SK-N-SH (cell line): ENCODE measurements at regions not wholly inside any gene's neighbourhood (a gene's known extent, or its start where the extent isn't known, plus 50 kb on each side); places are given as distances from the start of the nearest gene placed in this dataset.

Source experiments
- CTCF ChIA-PET: fragments of 300-600, 350-600 bp; formaldehyde crosslinking; extraction: SDS; loops from one replicate; lab custom pipeline; 2021; lab: Yijun Ruan, JAX
- POLR2A ChIA-PET: fragments of 350-600 bp; sonication (Branson Sonifier 250); formaldehyde crosslinking; extraction: SDS; loops from one replicate; lab custom pipeline; 2020; ENCODE audit warnings: antibody characterized with exemption, inconsistent platforms; lab: Yijun Ruan, JAX
- DNase-seq: peaks from one replicate; pipeline ENCODE4 v3.0.0; 2012
- H2AFZ ChIP-seq: fragments of 200-600 bp; sonication (generic); 2 replicates; pipeline ENCODE4 v1.8.1; 2016; ENCODE audit warnings: antibody characterized with exemption, mild to moderate bottlenecking, low read depth
- H3F3A ChIP-seq: fragments of 200-600 bp; sonication (generic); replicated peaks from 2 replicates; pipeline ENCODE3; 2016; ENCODE audit warnings: antibody characterized with exemption, mild to moderate bottlenecking; ENCODE audit not compliant: insufficient read depth
- H3K27ac ChIP-seq, 2 experiments: fragments of 200-500 bp in 1 of 2; fragments of 200-600 bp in 1 of 2; sonication (Bioruptor generic) in 1 of 2; sonication (generic), shearing (Covaris generic) in 1 of 2; 2 replicates each; pipeline versions ENCODE4 v1.5.1 to v1.6.1; 2014 to 2016; ENCODE audit warnings: low read depth in 2 of 2, inconsistent platforms in 1 of 2, low read length in 1 of 2, mild to moderate bottlenecking in 1 of 2, mixed read lengths in 1 of 2
- H3K27me3 ChIP-seq: fragments of 200-600 bp; sonication (generic), shearing (Covaris generic); 2 replicates; pipeline ENCODE4 v1.6.1; 2016; ENCODE audit warnings: mixed run types; ENCODE audit not compliant: insufficient read depth
- H3K36me3 ChIP-seq, 2 experiments: fragments of 200-500 bp in 1 of 2; fragments of 200-600 bp in 1 of 2; sonication (Bioruptor generic) in 1 of 2; sonication (generic) in 1 of 2; replicated peaks in 1 of 2; 2 replicates each; pipeline versions ENCODE3 to v1.5.1; 2014 to 2016; ENCODE audit warnings: low read length in 1 of 2, mild to moderate bottlenecking in 1 of 2; ENCODE audit not compliant: insufficient read depth in 2 of 2, control insufficient read depth in 1 of 2
- H3K4me1 ChIP-seq, 2 experiments: fragments of 200-500 bp in 1 of 2; fragments of 200-600 bp in 1 of 2; sonication (Bioruptor generic) in 1 of 2; sonication (generic), shearing (Covaris generic) in 1 of 2; 2 replicates each; pipeline versions ENCODE4 v1.5.1 to v1.6.1; 2014 to 2016; ENCODE audit warnings: low read depth in 1 of 2, low read length in 1 of 2, mixed run types in 1 of 2; ENCODE audit not compliant: insufficient read depth in 2 of 2, control insufficient read depth in 1 of 2
- H3K4me2 ChIP-seq: fragments of 200-600 bp; sonication (generic), shearing (Covaris generic); 2 replicates; pipeline ENCODE4 v1.6.1; 2017; ENCODE audit warnings: mixed run types
- H3K4me3 ChIP-seq, 2 experiments: fragments of 200-500 bp in 1 of 2; fragments of 200-600 bp in 1 of 2; sonication (Bioruptor generic) in 1 of 2; sonication (generic), shearing (Covaris generic) in 1 of 2; 2 replicates each; pipeline versions ENCODE4 v1.5.1 to v1.8.1; 2014 to 2016; ENCODE audit warnings: low read depth in 2 of 2, inconsistent platforms in 1 of 2, low read length in 1 of 2, mild to moderate bottlenecking in 1 of 2, mixed read lengths in 1 of 2, moderate library complexity in 1 of 2
- H3K79me2 ChIP-seq: fragments of 200-600 bp; sonication (generic); 2 replicates; pipeline ENCODE4 v1.8.1; 2017; ENCODE audit warnings: mild to moderate bottlenecking; ENCODE audit not compliant: insufficient read depth
- H3K9ac ChIP-seq: fragments of 200-600 bp; sonication (generic); 2 replicates; pipeline ENCODE4 v1.6.1; 2017; ENCODE audit warnings: mixed run types
- H3K9me2 ChIP-seq: fragments of 200-600 bp; sonication (generic); 2 replicates; pipeline ENCODE4 v1.6.1; 2017; ENCODE audit warnings: mixed run types
- H3K9me3 ChIP-seq: fragments of 200-600 bp; sonication (generic); 2 replicates; pipeline ENCODE4 v1.6.1; 2017; ENCODE audit warnings: mixed run types, mild to moderate bottlenecking, moderate library complexity
- H4K20me1 ChIP-seq: fragments of 200-600 bp; sonication (generic); 2 replicates; pipeline ENCODE4 v1.6.1; 2017; ENCODE audit warnings: mild to moderate bottlenecking, mixed run types; ENCODE audit not compliant: insufficient read depth
- FOXJ3 ChIP-seq: sonication (generic); formaldehyde crosslinking; IDR thresholded peaks from 2 replicates; pipeline ENCODE4 v1.5.1; 2020; ENCODE audit warnings: mild to moderate bottlenecking, missing genetic modification reagents
- GABPA ChIP-seq: IDR thresholded peaks from 2 replicates; pipeline ENCODE4 v1.4.0; 2012; ENCODE audit warnings: low read depth, mild to moderate bottlenecking
- MXI1 ChIP-seq: IDR thresholded peaks from 2 replicates; pipeline ENCODE4 v1.6.1; 2012; ENCODE audit warnings: mild to moderate bottlenecking, low read depth, low read length, improper control_type of control experiment
- NRF1 ChIP-seq: IDR thresholded peaks from 2 replicates; pipeline ENCODE4 v1.6.1; 2012; ENCODE audit warnings: low read depth, mild to moderate bottlenecking, low read length
- PBX3 ChIP-seq: IDR thresholded peaks from 2 replicates; pipeline ENCODE4; 2012
- POLR2AphosphoS5 ChIP-seq: IDR thresholded peaks from 2 replicates; pipeline ENCODE4 v1.6.1; 2012; ENCODE audit warnings: low read depth, low read length
- REST ChIP-seq: IDR thresholded peaks from 2 replicates; pipeline ENCODE4 v1.6.1; 2012; ENCODE audit warnings: mild to moderate bottlenecking, low read depth, low read length, moderate library complexity
- USF1 ChIP-seq: IDR thresholded peaks from 2 replicates; pipeline ENCODE4 v1.4.0; 2012; ENCODE audit warnings: low read depth, borderline replicate concordance
- USF2 ChIP-seq: fragments of 150-350 bp; IDR thresholded peaks from 2 replicates; pipeline ENCODE4 v1.6.1; 2017; ENCODE audit warnings: antibody characterized with exemption, low read length, low read depth, borderline replicate concordance
- ZBTB33 ChIP-seq: IDR thresholded peaks from 2 replicates; pipeline ENCODE4 v1.4.0; 2012; ENCODE audit warnings: low read depth, borderline replicate concordance
- WGBS: methylation state at CpG from one replicate; pipeline ENCODE4 v1.1.6; 2017; ENCODE audit warnings: low lambda C conversion rate; 5-methylcytosine and 5-hydroxymethylcytosine counted together

- ChIA-PET POLR2A (no interaction called here), CTCF (interaction anchor here (1.3 to 1.4 kb wide), 2 partner anchors 49 to 742 kb away, joined by 3 to 5 read pairs; no protein-coding TSS in a partner anchor)
- no peaks in the 10 kb centered on the region for H3K79me2 ChIP-seq
- no peak for DNase-seq
- H4K20me1 ChIP-seq = no peaks in the 10 kb centered on the region
- no peak overlapping the region for H2AFZ ChIP-seq
- no peak overlapping the region for H3K9ac ChIP-seq
- no peaks in the 10 kb centered on the region for H3K36me3 ChIP-seq
- H3K27me3 ChIP-seq = no peaks in the 10 kb centered on the region
- no peak for TF ChIP-seq POLR2AphosphoS5
- TF ChIP-seq USF2 = no peak
- no peak for TF ChIP-seq REST
- no peak for TF ChIP-seq USF1
- TF ChIP-seq NRF1 = no peak
- peaks cover 0 to 20% of the 10 kb centered on the region in 2 experiments; a peak in 2 of 4 replicates for H3K4me1 ChIP-seq
- H3K9me2 ChIP-seq = no peaks in the 10 kb centered on the region
- peaks cover 5% of the 10 kb centered on the region; the same call in 1 of the 2 replicates for H3K9me3 ChIP-seq
- H3K4me2 ChIP-seq = no peak overlapping the region
- H3F3A ChIP-seq = no peaks in the 10 kb centered on the region
- H3K4me3 ChIP-seq = no peak overlapping the region
- H3K27ac ChIP-seq = no peak overlapping the region
- WGBS = 49% methylated on average over 2 of the region's 2 CpGs
Observed at GRCh38 chr2:239884875-239885274, 140.3 kb downstream of the NDUFA10 start.

GRCh38 chr2:239884051-239884405, 141.1 kb downstream of the NDUFA10 start:
- Histone ChIP-seq H3K27ac (no peak overlapping the region), H3K79me2 (no peaks in the 10 kb centered on the region), H3K4me2 (no peak overlapping the region), H3K9ac (no peak overlapping the region), H3K9me3 (peaks cover 5% of the 10 kb centered on the region; the same call in 1 of the 2 replicates), H3K9me2 (no peaks in the 10 kb centered on the region), H3K4me1 (peaks cover 0 to 23% of the 10 kb centered on the region in 2 experiments; a peak in 2 of 4 replicates), H4K20me1 (no peaks in the 10 kb centered on the region), H3K27me3 (no peaks in the 10 kb centered on the region), H3K4me3 (no peak overlapping the region; a peak in 1 of 4 replicates), H3K36me3 (no peaks in the 10 kb centered on the region), H3F3A (no peaks in the 10 kb centered on the region), H2AFZ (no peak overlapping the region)
- POLR2A ChIA-PET = no interaction called here
- no peak for DNase-seq
- TF ChIP-seq USF1 (no peak), ZBTB33 (no peak), MXI1 (no peak), POLR2AphosphoS5 (no peak), FOXJ3 (CRISPR knock-in tag) (no peak), PBX3 (no peak), GABPA (no peak)
- WGBS = 36% methylated on average over 2 of the region's 5 CpGs
- CTCF ChIA-PET = interaction anchor here (1.2 kb wide), 1 partner anchor 138 kb away, joined by 3 read pairs; no protein-coding TSS in a partner anchor
